WTC11 (cell line): ENCODE measurements at regions not wholly inside any gene's neighbourhood (a gene's known extent, or its start where the extent isn't known, plus 50 kb on each side); places are given as distances from the start of the nearest gene placed in this dataset.

ENCODE experiments used
- CTCF ChIP-seq: fragments of 200-600 bp; IDR thresholded peaks from 2 replicates; pipeline ENCODE4 v1.8.0; 2022; ENCODE audit warnings: antibody characterized with exemption
- SMAD3 ChIP-seq: sonication (generic); formaldehyde crosslinking; IDR thresholded peaks from 2 replicates; pipeline ENCODE4 v1.8.0; 2022; ENCODE audit warnings: missing genetic modification reagents, mild to moderate bottlenecking, borderline replicate concordance

GRCh38 chr2:52387937-52388590 is 1356.1 kb upstream of the NRXN1 start:
- TF ChIP-seq SMAD3 (no peak), CTCF (no peak)
